ENCODE measurements at regions not wholly inside any gene's neighbourhood (a gene's known extent, or its start where the extent isn't known, plus 50 kb on each side); places are given as distances from the start of the nearest gene placed in this dataset.

DNA sequence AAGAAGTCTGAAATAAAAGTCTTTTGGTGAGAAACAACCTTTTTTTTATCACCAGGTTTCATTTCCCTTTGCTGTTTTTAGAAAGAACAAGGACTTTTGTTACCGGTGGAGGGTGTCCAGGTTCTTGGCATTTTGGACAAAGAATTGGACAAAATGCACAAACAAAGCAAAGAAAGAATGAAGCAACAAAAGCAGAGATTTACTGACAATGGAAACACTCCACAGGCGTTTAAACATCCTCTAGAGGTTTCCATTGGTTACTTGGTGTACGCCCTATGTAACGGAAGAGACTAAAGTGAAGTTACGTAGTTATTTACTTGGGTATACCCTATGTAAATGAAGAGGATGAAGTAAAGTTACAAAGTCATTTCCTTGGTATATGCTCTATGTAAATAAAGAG, 1487.0 kb downstream of the LRRC4C start:
- TF ChIP-seq, protein P1, sequence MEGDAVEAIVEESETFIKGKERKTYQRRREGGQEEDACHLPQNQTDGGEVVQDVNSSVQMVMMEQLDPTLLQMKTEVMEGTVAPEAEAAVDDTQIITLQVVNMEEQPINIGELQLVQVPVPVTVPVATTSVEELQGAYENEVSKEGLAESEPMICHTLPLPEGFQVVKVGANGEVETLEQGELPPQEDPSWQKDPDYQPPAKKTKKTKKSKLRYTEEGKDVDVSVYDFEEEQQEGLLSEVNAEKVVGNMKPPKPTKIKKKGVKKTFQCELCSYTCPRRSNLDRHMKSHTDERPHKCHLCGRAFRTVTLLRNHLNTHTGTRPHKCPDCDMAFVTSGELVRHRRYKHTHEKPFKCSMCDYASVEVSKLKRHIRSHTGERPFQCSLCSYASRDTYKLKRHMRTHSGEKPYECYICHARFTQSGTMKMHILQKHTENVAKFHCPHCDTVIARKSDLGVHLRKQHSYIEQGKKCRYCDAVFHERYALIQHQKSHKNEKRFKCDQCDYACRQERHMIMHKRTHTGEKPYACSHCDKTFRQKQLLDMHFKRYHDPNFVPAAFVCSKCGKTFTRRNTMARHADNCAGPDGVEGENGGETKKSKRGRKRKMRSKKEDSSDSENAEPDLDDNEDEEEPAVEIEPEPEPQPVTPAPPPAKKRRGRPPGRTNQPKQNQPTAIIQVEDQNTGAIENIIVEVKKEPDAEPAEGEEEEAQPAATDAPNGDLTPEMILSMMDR (IDR thresholded peaks at IDR 0.05) = no peak
- no peak for TF ChIP-seq EZH2 (IDR thresholded peaks at IDR 0.05; ENCODE audit: borderline replicate concordance, insufficient read depth, low read depth, low read length, poor library complexity, severe bottlenecking)

Data from B cell (primary cell).